Testis (tissue), 2 donors: ENCODE measurements at regions not wholly inside any gene's neighbourhood (a gene's known extent, or its start where the extent isn't known, plus 50 kb on each side); places are given as distances from the start of the nearest gene placed in this dataset.

Source experiments
- DNase-seq: peaks from one replicate; pipeline ENCODE4 v3.0.0-alpha.2; 2019
- H3K27ac ChIP-seq, 2 donors: fragments of 200-600 bp; sonication (generic); one replicate each; pipeline ENCODE4 v1.5.1; 2019
- H3K27me3 ChIP-seq: fragments of 200-600 bp; sonication (generic); one replicate; pipeline ENCODE4 v1.5.1; 2019
- H3K36me3 ChIP-seq: fragments of 200-600 bp; sonication (generic); one replicate; pipeline ENCODE4 v1.5.1; 2017; ENCODE audit warnings: low read depth; ENCODE audit errors: missing control alignments
- H3K4me1 ChIP-seq: fragments of 200-600 bp; sonication (generic); one replicate; pipeline ENCODE4 v1.5.1; 2019
- H3K4me3 ChIP-seq, 2 donors: fragments of 200-600 bp; sonication (generic); one replicate each; pipeline ENCODE4 v1.5.1; 2017 to 2019
- H3K9me3 ChIP-seq: fragments of 200-600 bp; sonication (generic); one replicate; pipeline ENCODE4 v1.5.1; 2017
- POLR2A ChIP-seq: fragments of 450-650 bp; IDR thresholded peaks from one replicate; pipeline ENCODE4 v1.6.1; 2017; ENCODE audit warnings: antibody characterized with exemption, mild to moderate bottlenecking, moderate library complexity
- WGBS, 2 donors: methylation state at CpG; one replicate each; pipeline ENCODE4 v1.1.5; 2018; 5-methylcytosine and 5-hydroxymethylcytosine counted together
- intact Hi-C: fragments of 100-400 bp; cut with DNase I; formaldehyde crosslinking; loops from one replicate; pipeline ENCODE4 v1.15.1; 2023; ENCODE audit warnings: low total_unique reads
- TF ChIP-seq, protein P1 (sequence below), 3 experiments: fragments of 450-650 bp in 2 of 3; fragments of 200-600 bp in 1 of 3; sonication (generic) in 1 of 3; IDR thresholded peaks; one replicate each; pipeline ENCODE4 v1.5.1; 2016 to 2019; ENCODE audit warnings: antibody characterized with exemption in 3 of 3, mild to moderate bottlenecking in 2 of 3, moderate library complexity in 1 of 3

DNA sequence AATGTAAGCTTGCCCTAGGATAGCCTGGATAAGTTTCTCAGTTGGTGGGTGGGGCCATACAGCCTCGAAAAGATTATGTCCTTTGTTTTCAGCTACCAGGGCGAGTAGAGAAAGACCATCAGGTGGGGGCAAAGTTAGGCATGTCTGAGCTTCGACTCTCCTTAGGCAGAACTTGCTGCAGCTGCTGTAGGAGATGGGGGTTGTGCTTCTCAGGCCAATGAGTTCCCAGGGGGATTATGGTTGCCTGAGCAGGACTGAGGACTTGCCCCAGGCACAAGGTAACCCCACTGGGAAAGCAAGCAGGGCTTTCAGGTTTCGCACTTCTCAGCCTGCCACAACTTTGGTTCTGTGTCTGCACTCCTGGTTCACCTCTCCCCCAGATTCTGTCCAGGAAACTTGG lies 173.4 kb upstream of the SESN3 start:
- Histone ChIP-seq H3K27me3 (no peaks in the 10 kb centered on the region), H3K27ac (no peak overlapping the region), H3K9me3 (no peaks in the 10 kb centered on the region), H3K4me1 (no peaks in the 10 kb centered on the region), H3K36me3 (no peaks in the 10 kb centered on the region), H3K4me3 (no peak overlapping the region)
- no peak for TF ChIP-seq POLR2A
- intact Hi-C loops, result no loop called here
- 78 to 84% methylated on average over 1 to 4 of the region's 4 CpGs for WGBS, 2 donors
- DNase-seq, result no peak

DNA sequence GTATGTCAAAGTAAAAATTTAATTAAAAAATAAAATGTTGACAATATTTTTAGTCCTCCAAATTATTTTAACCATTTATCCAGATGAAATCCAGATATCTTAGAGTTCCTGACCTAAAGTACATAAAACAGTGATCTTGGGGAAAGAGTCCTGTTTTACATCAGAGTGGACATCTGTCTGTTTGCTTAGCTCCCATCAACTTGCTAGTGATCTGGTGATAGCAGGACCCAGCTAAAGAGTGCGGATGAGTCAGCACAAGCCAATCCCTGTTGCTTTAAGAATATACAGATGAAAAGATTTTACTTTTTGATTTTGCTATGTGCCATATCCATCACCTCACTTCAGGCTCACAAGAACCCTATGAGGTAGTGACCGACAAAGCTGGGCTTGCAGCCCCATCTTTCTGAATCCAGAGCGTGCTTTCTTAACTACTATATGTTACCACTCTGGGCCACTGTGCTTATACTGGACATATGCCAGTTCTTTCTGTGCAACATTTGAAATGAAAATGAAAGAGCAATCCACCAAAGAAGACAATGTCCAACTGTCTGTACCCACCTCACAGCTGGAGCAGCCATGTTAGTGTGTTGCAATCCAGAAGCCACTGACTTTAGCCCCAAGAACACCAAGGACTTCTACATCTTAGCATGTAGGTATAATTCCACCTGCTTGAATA lies 167.6 kb upstream of the SESN3 start:
- Histone ChIP-seq H3K36me3 (no peaks in the 10 kb centered on the region), H3K4me3 (no peak overlapping the region), H3K27me3 (no peaks in the 10 kb centered on the region), H3K9me3 (no peaks in the 10 kb centered on the region), H3K4me1 (no peaks in the 10 kb centered on the region), H3K27ac (no peak overlapping the region)
- 90 to 94% methylated on average over 3 of the region's 3 CpGs for WGBS, 2 donors
- TF ChIP-seq POLR2A, result no peak
- TF ChIP-seq, protein P1, sequence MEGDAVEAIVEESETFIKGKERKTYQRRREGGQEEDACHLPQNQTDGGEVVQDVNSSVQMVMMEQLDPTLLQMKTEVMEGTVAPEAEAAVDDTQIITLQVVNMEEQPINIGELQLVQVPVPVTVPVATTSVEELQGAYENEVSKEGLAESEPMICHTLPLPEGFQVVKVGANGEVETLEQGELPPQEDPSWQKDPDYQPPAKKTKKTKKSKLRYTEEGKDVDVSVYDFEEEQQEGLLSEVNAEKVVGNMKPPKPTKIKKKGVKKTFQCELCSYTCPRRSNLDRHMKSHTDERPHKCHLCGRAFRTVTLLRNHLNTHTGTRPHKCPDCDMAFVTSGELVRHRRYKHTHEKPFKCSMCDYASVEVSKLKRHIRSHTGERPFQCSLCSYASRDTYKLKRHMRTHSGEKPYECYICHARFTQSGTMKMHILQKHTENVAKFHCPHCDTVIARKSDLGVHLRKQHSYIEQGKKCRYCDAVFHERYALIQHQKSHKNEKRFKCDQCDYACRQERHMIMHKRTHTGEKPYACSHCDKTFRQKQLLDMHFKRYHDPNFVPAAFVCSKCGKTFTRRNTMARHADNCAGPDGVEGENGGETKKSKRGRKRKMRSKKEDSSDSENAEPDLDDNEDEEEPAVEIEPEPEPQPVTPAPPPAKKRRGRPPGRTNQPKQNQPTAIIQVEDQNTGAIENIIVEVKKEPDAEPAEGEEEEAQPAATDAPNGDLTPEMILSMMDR (IDR thresholded peaks at IDR 0.05), result no peak
- no peak for DNase-seq
- intact Hi-C loops, result no loop called here

DNA sequence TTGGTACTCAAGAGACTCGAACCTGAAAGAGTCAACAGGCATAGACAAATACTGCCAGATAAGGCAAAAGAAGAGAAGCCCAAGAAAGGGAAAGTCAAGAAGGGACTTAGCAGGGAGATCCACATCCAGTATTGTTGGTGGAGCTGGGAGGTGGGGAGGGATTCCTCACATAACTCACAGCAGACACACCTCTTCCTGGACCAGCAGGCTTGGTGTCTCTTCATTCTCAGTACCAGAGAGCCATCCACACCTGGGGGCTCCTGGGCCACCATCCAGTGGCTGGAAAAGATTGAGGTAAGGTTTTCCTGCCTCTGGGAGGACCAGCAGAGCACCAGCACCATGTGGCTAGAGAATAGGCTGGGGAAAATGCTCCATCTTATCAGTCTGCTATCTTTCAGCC lies 161.6 kb upstream of the SESN3 start:
- Histone ChIP-seq H3K4me1 (no peaks in the 10 kb centered on the region), H3K9me3 (no peaks in the 10 kb centered on the region), H3K36me3 (no peaks in the 10 kb centered on the region), H3K4me3 (no peak overlapping the region), H3K27me3 (no peaks in the 10 kb centered on the region), H3K27ac (no peak overlapping the region)
- 92 to 100% methylated on average over 1 of the region's 1 CpG for WGBS, 2 donors
- DNase-seq, result no peak
- intact Hi-C loops, result no loop called here
- no peak for TF ChIP-seq POLR2A

- 91 to 100% methylated on average over 1 of the region's 1 CpG for WGBS, 2 donors
- Histone ChIP-seq H3K4me3 (no peak overlapping the region), H3K9me3 (no peaks in the 10 kb centered on the region), H3K4me1 (no peaks in the 10 kb centered on the region), H3K27me3 (no peaks in the 10 kb centered on the region), H3K36me3 (no peaks in the 10 kb centered on the region), H3K27ac (no peak overlapping the region)
- DNase-seq, result no peak
- intact Hi-C loops, result no loop called here
- no peak for TF ChIP-seq POLR2A
- TF ChIP-seq, protein P1 (IDR thresholded peaks at IDR 0.05), result no peak
Observed at GRCh38 chr11:95389427-95389826, 158.4 kb upstream of the SESN3 start.

- Histone ChIP-seq H3K9me3 (no peaks in the 10 kb centered on the region), H3K27ac (no peak overlapping the region), H3K36me3 (no peaks in the 10 kb centered on the region), H3K27me3 (no peaks in the 10 kb centered on the region), H3K4me1 (no peaks in the 10 kb centered on the region), H3K4me3 (no peak overlapping the region)
- no peak for TF ChIP-seq POLR2A
- TF ChIP-seq, protein P1 (IDR thresholded peaks at IDR 0.05), result no peak
- WGBS, 2 donors, result 90 to 91% methylated on average over 6 of the region's 6 CpGs
- no peak for DNase-seq
- intact Hi-C loops, result no loop called here
Observed at GRCh38 chr11:95388086-95388485, 157.1 kb upstream of the SESN3 start.

- Histone ChIP-seq H3K36me3 (no peaks in the 10 kb centered on the region), H3K4me1 (no peaks in the 10 kb centered on the region), H3K27ac (no peak overlapping the region), H3K4me3 (no peak overlapping the region), H3K27me3 (no peaks in the 10 kb centered on the region), H3K9me3 (no peaks in the 10 kb centered on the region)
- no peak for TF ChIP-seq POLR2A
- TF ChIP-seq, protein P1 (IDR thresholded peaks at IDR 0.05), result no peak
- DNase-seq, result no peak
- 93 to 100% methylated on average over 1 of the region's 1 CpG for WGBS, 2 donors
- intact Hi-C loops, result no loop called here
Observed at GRCh38 chr11:95387325-95387724, 156.3 kb upstream of the SESN3 start.
